Heart left ventricle (tissue), 13 donors: ENCODE measurements at regions not wholly inside any gene's neighbourhood (a gene's known extent, or its start where the extent isn't known, plus 50 kb on each side); places are given as distances from the start of the nearest gene placed in this dataset.

Experiments
- CTCF ChIP-seq, 12 donors: fragments of 200-600 bp; sonication (generic) in 4 of 12; IDR thresholded peaks; one replicate each; pipeline versions ENCODE4 v1.5.0 to v1.8.0; 2018 to 2022; ENCODE audit warnings: antibody characterized with exemption in 12 of 12, mild to moderate bottlenecking in 5 of 12
- POLR2A ChIP-seq, 2 donors: fragments of 450-650 bp; IDR thresholded peaks; one replicate each; pipeline ENCODE4 v1.6.1; 2017; ENCODE audit warnings: antibody characterized with exemption in 2 of 2, mild to moderate bottlenecking in 2 of 2, moderate library complexity in 2 of 2
- donor health status: ischemic (EF 13 %, LVEDD 7.1; RV severe dilation, severe dysfunction).
- donor health status: DM: no; HTN: yes; CAD: no.
- donor health status: DM: no; HTN: no; CAD: no.
- donor health status: ischemic (EF 25% LVEDD 6.9; RV normal size, moderate dysfunction).
- donor health status: ischemic (EF 25% LVEDD 5.7; RV mildly dilated, moderate dysfunction).
- donor health status: ischemic (EF 35%, LVEDD 5.7; RV mildly dilated, moderate dysfunction).
- donor health status: nonischemic (EF 11% LVEDD 7.7; RV severe dilation, severe dysfunction).
- donor health status: DM: yes; HTN: yes; CAD: no.
- donor health status: PGD.
- donor health status: ischemic (EF 29% LVEDD 5.4; RV normal size, mild dysfunction).
- donor health status: nonischemic (EF 23%, LVEDD 6.1; RV moderate dilation, normal function).

GRCh38 chr20:17810062-17810631, 110.4 kb downstream of the BANF2 start:
- TF ChIP-seq CTCF (IDR thresholded peaks at IDR 0.05) (no peak), POLR2A (IDR thresholded peaks at IDR 0.05) (no peak)
